ENCODE measurements at regions not wholly inside any gene's neighbourhood (a gene's known extent, or its start where the extent isn't known, plus 50 kb on each side); places are given as distances from the start of the nearest gene placed in this dataset.

DNA sequence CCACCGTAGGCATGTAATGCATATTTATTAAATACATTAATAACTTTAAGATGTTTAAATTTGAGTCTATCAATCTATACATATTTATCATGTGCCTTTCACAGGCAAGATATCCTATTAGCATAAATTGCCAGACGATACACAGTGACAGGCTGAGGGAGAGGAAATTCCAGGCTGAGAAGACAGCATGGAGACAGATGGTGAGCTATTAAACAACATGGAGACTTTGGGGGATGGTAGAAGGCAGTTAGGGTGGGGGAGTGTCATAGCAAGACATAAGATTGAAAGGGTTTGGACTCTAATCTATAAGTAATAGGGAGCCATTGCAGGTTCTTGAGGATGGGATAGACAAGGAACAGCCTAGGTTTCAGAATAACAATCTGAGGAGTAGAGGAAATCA, 138.5 kb downstream of the NXPE2 start:
- Histone ChIP-seq H3K27me3 (ENCODE audit: insufficient read depth, low read length) (no peaks in the 10 kb centered on the region), H3K27ac (ENCODE audit: low read depth, low read length) (no peak overlapping the region), H3K9me3 (ENCODE audit: control insufficient read depth in 1 of 2, insufficient read depth in 1 of 2, low read depth in 1 of 2, low read length in 2 of 2) (no peaks in the 10 kb centered on the region; a peak in 1 of 4 replicates), H4K20me1 (ENCODE audit: insufficient read depth) (no peaks in the 10 kb centered on the region), H3K36me3 (ENCODE audit: control insufficient read depth in 1 of 2, insufficient read depth in 2 of 2, low read length in 2 of 2) (no peaks in the 10 kb centered on the region), H3K4me1 (ENCODE audit: control insufficient read depth in 1 of 2, insufficient read depth in 2 of 2, low read length in 2 of 2) (no peaks in the 10 kb centered on the region), H3K9me2 (ENCODE audit: insufficient read depth) (no peaks in the 10 kb centered on the region), H3K9ac (ENCODE audit: low read length) (no peak overlapping the region), H3K79me2 (ENCODE audit: insufficient read depth, low read length) (no peaks in the 10 kb centered on the region), H2AFZ (ENCODE audit: low read depth, low read length, poor library complexity, severe bottlenecking) (no peak overlapping the region), H3K4me2 (ENCODE audit: low read length) (no peak overlapping the region), H3K4me3 (replicated peaks in 1 of 2; ENCODE audit: low read depth in 1 of 2, low read length in 2 of 2) (no peak overlapping the region)
- BruUV-seq (replicated peaks): no TSS peak
- DNase-seq (ENCODE audit: low read depth, low spot score) (no peak), ATAC-seq (no peak)
- intact Hi-C loops (cut with micrococcal nuclease): no loop called here
- ChIA-PET RAD21 (ENCODE audit: low non-redundant PET in 1 of 2, low total read pairs in 2 of 2, uncharacterized antibody in 2 of 2, unreplicated experiment in 2 of 2) (no interaction called here), CTCF (no interaction called here), POLR2A (no interaction called here)
- TF ChIP-seq CBX3 (IDR thresholded peaks at IDR 0.05; ENCODE audit: low read depth) (no peak), EGR1 (IDR thresholded peaks at IDR 0.05; ENCODE audit: low read depth) (no peak), SP1 (IDR thresholded peaks at IDR 0.05; ENCODE audit: low read depth) (no peak), FOSL1 (IDR thresholded peaks at IDR 0.05; ENCODE audit: low read depth) (no peak), ZNF274 (IDR thresholded peaks at IDR 0.05; ENCODE audit: low read depth, low read length) (no peak), POLR2AphosphoS5 (IDR thresholded peaks at IDR 0.05; ENCODE audit: low read depth, low read length) (no peak), ZFX (IDR thresholded peaks at IDR 0.05) (no peak), EZH2 (IDR thresholded peaks at IDR 0.05) (no peak), YY1 (IDR thresholded peaks at IDR 0.05; ENCODE audit: extremely low read depth, insufficient replicate concordance, low read depth, low read length) (no peak)
- TF ChIP-seq, protein P1, sequence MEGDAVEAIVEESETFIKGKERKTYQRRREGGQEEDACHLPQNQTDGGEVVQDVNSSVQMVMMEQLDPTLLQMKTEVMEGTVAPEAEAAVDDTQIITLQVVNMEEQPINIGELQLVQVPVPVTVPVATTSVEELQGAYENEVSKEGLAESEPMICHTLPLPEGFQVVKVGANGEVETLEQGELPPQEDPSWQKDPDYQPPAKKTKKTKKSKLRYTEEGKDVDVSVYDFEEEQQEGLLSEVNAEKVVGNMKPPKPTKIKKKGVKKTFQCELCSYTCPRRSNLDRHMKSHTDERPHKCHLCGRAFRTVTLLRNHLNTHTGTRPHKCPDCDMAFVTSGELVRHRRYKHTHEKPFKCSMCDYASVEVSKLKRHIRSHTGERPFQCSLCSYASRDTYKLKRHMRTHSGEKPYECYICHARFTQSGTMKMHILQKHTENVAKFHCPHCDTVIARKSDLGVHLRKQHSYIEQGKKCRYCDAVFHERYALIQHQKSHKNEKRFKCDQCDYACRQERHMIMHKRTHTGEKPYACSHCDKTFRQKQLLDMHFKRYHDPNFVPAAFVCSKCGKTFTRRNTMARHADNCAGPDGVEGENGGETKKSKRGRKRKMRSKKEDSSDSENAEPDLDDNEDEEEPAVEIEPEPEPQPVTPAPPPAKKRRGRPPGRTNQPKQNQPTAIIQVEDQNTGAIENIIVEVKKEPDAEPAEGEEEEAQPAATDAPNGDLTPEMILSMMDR (IDR thresholded peaks at IDR 0.05 in 2 of 3, conservative IDR thresholded peaks at IDR 0.05 in 1 of 3; ENCODE audit: borderline replicate concordance in 1 of 3, insufficient read depth in 1 of 3, low read depth in 2 of 3, low read length in 2 of 3): no peak
- TF ChIP-seq, protein P2, sequence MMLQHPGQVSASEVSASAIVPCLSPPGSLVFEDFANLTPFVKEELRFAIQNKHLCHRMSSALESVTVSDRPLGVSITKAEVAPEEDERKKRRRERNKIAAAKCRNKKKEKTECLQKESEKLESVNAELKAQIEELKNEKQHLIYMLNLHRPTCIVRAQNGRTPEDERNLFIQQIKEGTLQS (IDR thresholded peaks at IDR 0.05): no peak
- TF ChIP-seq, protein P3, sequence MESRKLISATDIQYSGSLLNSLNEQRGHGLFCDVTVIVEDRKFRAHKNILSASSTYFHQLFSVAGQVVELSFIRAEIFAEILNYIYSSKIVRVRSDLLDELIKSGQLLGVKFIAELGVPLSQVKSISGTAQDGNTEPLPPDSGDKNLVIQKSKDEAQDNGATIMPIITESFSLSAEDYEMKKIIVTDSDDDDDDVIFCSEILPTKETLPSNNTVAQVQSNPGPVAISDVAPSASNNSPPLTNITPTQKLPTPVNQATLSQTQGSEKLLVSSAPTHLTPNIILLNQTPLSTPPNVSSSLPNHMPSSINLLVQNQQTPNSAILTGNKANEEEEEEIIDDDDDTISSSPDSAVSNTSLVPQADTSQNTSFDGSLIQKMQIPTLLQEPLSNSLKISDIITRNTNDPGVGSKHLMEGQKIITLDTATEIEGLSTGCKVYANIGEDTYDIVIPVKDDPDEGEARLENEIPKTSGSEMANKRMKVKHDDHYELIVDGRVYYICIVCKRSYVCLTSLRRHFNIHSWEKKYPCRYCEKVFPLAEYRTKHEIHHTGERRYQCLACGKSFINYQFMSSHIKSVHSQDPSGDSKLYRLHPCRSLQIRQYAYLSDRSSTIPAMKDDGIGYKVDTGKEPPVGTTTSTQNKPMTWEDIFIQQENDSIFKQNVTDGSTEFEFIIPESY (IDR thresholded peaks at IDR 0.05; ENCODE audit: extremely low read depth, insufficient replicate concordance, low read length): no peak

Measured in HCT116 (cell line).